HG03442 (cell line): ENCODE measurements at regions not wholly inside any gene's neighbourhood (a gene's known extent, or its start where the extent isn't known, plus 50 kb on each side); places are given as distances from the start of the nearest gene placed in this dataset.

Experiments used
- ATAC-seq: cut with Tn5 transposase; IDR thresholded peaks from one replicate; pipeline ENCODE4 v1.9.1; 2021; ENCODE audit warnings: mild to moderate bottlenecking, moderate library complexity; ENCODE audit not compliant: unreplicated experiment

DNA sequence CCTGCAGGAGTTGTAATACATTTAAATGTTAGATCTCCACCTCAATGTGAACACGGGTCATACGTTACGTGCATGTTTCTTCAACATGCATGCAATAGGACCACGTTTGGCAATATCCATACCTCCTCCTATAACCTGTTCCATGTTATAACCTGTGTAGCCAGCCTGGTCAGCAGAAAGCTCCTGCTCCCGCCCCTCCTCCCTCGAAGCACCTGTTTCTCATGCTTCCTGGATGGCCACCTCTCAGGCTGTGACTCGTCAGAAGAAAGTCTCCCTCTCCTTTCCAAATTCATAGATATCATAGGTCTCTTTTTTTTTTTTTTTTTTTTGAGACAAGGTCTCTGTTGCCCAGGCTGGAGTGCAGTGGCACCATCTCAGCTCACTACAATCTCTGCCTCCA is 96.5 kb downstream of the HMX1 start:
- ATAC-seq: no peak

DNA sequence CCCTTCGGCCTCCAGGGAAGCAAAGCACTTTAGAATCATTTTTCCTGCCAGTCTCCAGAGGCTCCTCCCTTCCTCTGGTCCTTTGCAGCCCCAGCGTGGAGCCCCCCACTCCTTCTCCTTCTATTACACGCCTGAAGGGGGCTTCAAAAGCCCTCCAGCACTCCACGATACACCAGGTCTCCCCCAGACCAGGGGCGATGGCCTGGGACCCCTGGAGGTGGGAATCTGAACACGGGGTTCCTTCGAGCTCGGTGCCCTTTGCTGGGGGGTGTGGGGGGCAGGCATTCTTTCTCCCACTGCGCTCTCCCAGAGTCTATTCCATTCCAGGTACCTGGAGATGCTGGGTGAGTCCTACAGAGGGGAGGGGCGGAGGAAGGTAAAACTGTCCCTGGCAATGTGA is 97.6 kb downstream of the HMX1 start:
- ATAC-seq: no peak

DNA sequence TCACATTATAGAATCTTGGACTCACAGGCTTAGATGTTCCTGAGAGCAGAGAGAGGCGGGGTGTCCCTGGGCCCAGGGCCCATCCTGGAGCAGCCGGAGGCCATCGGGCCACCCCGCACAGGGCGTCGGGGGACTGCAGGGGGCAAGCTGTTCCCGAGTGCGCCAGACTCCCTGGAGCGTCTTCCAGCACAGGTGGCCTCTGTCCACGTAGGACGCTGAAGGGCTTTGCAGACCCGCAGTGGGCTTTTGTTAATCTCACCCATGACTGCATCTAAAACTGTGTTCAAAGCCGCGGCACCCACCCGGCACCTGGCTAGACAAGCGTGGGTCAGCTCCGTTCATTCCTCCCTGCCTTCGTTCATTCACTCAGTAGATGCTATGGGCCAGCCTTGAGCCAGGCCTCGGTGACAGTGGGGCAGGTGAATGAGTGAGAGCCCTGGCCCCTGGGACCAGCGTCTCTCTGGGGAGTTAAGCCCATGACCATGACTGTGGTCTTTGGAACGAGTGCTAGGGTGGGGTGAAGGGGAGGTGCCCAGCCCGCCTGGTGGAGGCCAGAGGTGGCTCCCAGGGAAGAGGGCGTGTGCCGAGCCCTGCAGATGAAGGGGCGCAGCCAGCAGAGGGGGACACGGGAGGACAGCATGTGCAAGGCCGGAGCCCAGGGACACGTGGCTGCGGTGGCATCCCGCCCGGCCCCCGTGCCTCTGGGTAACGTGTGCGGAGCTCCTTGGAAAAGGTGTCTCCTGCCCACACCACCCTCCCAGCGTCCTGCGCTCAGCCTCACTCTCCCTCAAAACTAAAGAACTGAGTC is 98.3 kb downstream of the HMX1 start:
- ATAC-seq: no peak

DNA sequence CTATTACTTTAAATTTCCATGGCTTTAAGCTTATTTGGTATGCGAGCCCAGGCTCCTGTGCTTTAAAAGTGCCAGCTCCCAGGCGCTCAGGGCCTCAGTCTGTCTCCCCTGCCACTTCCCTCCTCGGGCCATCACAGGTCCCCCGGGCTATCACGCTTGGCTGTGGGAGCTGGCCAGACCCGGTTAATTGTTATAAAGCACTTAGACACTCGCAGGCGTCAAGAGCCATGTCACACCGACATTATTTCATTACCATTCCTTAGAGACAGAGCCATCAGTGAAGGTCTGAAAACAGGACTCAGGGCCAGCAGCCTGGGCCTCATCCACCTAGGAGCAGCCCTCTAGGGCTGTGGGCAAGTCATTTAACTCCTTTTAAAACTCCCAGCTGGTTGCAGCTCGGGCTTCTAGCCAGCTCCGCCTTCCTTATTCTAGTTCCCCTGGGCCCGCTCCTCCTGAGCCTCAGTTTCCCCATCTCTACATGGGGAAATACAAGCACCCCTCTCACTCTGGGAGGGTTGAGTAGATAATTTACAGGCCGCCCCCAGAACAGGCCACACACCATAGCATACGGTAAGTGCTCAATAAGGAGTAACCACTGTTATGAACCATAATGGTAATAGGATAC is 99.0 kb downstream of the HMX1 start:
- ATAC-seq: no peak

DNA sequence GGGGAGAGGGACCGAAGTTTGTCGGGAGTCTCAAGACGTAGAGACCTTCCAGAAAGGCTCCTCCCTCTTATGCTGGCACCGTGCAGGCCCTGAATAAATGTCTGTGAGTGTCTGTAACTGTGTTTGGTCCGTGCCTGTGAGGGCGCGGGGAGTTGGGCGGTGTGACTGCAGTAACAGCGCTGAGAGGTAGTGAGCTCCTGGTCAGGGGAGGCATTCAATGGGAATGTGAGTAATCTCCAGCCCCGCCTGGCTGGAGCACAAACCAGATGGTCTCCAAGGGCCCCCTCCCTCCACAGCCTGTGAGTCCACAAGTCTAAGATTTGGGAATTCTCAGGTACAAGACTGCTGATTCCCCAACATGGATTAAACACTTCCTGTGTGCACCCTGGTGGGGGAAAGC is 100.0 kb downstream of the HMX1 start:
- ATAC-seq: no peak

DNA sequence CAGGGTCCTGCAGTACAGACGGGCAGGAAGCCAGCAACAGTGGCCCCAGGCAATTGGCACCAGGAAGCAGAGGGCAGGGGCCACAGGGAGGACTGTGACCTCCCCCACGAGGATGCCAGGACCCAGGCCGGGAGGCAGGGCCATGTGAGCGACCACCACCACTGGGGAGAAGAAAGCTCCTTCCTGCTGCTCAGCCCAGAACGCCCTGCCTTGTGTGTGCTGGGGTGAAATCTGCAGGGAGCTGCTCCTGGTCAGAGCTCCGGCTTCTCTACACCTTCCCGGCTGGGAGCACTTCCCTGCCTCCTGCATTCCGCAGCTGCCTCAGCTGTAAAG is 100.4 kb downstream of the HMX1 start:
- ATAC-seq: no peak

DNA sequence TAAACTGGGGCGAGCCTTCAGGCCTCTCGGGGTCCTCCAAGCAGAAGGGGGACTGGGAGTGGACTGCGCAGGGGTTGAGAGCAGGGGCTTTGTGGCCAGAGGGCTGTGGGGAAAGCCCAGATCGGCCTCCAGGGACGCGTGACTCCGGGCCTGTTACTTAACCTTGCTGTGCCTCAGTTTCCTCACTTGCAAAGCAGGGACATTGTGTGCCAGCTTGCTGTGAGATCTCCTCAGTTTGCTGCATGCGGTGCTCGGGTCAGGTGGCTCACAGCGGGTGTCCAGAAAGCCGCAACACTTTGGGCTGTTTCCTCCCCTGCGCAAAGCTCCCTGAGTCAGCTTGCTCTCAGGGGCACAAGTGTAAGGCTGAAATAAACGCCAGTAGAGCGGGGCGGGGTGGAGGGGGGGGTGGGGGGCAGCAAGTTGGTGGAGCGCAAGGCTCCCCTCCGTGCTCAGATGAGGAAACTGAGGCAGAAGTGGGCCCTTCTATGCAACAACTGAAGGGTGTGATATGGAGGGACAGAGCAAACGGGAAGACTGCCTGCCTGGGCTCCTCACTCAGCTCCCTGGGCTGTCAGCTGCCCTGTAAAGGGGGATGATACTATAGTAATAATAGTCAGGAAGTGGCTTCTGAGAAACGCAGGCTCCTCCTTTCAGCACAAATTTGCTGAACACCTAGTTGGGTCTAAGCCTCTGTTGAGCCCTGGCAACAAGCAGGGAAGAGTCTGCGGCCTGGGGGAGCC is 101.0 kb downstream of the HMX1 start:
- no peak for ATAC-seq

DNA sequence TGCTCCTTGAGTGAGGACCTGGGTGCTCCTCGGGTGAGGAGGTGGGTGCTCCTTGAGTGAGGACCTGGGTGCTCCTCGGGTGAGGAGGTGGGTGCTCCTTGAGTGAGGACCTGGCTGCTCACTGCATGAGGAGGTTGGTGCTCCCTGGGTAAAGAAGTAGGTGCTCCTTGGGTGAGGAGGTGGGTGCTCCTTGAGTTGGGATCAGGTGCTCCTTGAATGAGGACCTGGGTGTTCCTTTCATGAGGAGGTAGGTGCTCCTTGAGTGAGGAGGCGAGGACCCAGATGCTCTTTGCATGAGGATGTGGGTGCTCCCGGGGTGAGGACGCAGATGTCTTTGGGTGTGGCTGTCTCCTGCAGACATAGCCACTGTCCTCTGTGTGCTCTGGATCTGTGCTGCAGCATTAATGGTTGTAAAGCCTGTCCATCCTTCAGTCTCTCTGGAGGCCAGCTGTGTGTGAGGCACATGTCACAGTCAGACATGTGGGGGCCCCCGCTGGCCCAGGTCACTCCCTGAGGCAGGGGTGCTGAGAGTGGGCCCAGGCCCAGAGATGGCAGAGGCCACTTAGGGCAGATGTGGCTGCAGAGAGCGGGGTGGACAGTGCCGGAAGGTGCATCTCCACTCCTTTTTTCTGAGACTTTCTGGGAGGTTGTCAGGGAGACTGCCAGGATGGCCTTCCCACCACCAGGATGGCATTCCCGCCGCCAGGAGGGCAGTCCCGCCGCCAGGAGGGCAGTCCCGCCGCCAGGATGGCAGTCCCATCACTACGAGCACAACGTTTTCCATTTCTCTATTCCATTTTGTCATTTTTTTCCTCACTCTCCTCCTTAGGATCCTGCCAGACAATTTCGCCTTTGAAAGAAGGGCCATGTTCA is 101.8 kb downstream of the HMX1 start:
- ATAC-seq: no peak

DNA sequence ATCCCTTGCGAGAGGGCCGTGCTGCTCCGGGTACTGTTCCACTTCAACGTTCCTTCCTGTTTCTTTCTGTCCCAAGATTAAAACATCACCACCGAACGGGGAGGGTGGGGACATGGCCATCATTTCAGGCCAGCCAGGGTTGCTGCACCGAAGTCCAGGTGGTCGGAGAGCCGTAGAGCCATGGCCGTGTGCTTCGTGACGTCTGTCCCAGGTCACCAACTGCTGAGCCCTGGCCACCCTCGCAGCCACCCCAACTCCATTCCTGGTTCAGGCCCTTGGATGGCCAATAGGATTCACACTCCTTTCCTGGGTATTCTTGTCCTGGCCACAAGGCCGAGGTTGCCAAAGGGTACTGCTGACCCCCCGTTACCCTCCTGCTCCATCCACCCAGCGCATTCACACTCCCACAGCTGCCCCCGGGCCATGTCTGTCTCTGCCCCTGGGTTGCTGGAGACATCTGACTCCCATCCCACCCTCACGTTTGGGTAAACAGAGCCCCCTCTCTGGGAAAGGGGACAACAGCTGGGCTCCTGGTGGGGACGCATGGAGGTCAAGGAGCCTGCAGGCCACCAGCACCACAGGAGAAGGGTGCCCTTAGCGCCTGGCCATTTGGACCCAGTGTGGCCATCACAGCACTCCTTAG is 103.2 kb downstream of the HMX1 start:
- no peak for ATAC-seq

DNA sequence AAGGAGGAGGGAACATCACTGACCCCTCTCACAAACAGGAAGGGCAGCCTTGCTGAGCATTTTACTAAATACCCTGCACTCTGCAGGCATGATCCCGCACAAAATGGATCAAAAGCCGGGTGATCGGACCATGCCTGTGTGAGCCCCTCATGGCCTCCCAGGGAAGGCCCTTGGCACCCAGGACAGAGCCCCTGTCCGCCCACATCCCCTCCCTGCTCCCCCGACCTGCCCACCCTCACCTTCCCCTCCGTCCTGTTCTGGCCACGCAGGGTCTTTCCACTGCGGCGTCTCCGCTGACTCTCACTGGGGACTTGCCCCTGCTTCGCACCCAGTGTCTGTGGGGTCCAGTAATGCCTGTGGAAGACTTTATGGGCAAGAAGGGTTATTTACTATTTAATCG is 105.0 kb downstream of the HMX1 start:
- ATAC-seq: no peak

DNA sequence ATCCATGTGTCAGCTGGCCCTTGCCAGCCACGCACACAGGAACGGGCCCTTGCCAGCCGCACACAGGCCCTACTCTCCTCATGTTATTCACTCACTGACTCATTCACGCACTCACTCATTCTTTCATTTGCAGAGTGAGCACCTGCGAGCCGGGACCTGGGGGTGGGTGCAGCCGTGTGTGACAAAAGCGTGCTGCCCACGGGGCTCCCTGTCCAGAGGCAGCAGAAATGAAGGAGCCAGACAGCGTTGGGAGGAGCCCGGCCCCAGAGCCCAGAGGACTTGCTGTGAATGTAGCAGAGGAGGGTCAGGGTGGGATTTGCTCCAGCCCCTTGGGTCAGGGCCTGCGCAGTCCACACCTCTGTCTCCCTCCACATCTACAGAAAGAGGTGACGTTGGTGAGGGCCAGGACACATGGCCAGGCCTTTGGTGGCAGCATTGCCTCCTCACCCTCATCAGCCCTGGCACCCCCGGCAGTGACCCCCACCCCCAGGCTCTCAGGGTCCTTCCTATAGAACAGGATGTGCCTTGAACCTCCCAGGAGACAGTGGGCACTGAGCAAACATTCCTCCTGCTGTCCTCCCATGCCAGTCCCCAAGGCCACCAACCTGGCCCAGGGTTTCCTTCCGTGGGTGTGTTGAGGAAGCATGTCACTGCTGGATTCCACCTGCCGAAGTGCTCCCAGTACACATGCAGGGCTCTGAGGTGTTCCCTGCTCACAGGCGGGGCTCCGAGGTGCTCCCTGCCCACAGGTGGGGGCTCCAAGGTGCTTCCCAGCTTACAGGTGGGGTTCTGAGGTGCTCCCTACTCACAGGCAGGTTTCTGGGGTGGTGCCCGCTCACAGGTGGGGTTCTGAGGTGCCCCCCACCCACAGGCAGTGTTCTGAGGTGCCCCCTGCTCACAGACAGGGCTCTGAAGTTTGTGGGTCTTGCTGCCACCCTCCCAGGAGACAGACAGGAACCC is 105.7 kb downstream of the HMX1 start:
- no peak for ATAC-seq

DNA sequence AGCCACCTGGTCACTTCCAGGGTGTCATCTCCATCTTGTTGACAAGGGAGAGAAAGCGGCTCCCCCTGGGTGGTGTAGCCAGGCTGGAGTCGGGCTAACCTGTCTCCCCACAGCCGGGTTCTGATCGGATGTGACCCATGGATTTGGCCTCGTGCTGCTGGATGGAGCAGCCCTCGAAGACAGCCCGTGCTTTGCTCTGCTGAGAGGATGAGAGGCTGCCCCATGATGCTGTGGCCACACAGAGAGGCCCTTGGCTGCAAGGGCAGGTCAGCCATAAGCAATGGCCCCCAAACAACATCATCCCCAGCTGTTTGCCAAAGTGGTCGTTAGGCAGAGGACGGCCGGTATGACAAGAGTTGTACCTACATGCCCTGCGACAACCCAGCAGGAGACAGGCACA is 106.6 kb downstream of the HMX1 start:
- no peak for ATAC-seq

DNA sequence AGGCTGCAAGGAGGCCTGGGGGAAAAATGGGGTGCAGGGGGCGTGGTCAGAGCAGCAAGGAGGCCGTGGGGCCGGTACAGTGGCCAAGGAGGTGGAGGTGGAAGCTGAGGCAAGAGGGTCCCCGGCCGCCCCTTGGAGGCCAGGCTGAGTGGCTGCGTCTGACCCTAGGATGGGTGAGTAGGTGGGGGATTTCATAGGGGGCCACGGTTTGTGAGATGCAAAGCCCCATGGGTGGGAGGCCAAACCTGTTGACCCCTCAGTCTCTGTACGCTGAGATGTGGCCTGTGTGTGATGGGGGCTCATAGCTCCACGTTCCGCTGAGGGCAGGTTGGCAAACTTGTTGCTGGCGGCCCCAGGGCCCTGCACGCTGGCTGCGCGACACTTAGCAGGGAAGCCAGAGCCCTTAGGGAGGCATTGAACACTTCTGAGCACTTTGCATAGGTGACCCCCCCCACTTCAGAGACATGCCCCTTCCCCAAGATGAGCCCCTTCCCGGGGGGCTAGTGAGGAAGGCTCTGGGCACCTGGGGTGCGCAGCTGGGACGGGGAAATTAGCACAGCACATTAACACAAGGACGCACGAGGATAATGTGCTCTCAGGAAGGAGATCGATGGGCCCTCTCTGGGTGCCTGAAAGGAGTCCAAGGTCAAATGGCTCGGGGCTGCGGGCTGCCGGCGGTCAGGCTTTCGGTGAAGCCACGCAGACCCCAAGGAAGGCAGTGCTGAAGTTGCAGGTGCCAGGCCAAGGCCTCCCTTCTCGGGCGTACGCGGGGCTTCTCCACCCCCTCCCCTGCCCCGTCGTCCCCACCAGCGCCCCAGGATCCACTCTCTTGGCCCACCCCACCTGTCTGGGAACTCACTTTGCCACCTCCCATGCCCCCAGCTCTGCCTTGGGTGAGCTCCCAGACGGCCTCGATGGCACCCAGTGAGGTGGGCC is 107.4 kb downstream of the HMX1 start:
- ATAC-seq: no peak

DNA sequence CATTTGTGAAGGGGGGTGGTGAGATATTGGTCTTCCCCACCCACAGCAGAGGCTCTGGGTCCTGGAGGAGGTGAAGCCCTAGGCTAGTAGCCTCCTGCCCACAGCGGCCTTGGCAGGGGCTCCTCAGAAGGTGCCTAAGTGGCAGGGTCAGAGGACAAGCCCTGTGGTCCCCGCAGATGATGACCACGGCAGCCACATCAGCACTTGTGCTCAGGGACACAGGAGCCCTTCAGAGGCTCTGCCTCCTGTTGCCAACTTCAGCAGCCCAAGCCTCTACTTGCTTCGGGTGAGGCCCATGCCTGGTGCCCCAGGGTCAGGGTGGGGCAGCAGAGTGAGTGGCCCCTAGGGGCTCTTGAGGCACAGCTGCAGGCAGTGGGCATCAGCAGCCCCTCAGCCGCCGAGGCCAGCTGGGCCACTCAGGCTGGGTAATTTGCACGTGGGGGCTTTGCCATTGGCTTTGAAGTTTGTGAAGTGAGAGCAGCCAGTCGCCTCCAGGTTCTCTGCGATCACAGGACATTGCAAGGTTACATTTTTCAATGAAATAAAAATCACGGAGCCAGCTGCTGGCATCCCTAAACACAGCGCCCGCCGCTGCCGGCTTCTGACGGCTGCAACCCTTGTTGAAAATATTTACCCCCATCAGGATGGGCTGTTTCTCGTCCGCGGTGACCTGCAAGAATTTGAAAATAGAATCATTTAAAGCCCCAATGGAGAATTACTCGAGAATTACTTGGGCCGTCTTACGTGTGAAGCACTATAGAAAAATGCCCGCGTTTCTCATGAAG is 108.5 kb downstream of the HMX1 start:
- no peak for ATAC-seq

DNA sequence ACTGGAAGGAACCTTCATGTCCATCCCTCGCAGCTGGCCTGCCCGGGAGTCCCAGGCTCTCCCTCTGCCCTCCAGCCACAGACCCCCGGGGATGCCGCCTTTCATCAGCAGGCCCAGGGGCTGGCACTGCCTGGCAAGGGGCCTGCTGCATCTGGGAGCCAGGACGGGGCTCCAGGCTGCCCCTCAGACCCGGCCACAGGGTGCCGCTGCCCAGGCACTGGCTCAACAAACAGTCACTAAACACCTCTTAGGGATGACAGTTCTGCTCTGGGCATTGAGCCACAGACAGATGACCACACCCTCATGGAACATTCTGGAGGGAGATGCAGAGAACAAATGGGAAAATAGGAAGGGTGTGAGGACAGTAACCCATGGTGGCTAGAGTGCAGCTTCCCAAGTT is 109.3 kb downstream of the HMX1 start:
- ATAC-seq: no peak

DNA sequence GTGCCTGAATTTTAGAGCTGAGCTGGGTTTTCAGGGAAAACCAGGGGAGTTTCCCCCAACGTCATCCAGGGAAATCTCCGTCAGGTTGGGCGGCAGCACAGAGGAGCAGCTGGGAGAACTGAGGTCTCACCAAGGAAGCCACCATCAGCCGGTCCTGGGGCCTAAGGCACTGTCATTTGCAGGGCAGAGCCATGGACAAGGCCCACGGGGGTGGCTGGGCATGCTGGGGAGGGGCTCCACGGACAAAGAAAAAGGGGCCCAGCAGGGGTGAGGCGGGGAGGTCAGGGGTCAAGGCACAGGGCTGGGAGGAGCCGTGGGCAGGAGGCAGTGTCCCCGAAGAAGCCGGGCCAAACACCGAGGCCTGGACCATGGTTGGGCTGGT is 109.8 kb downstream of the HMX1 start:
- ATAC-seq: no peak

DNA sequence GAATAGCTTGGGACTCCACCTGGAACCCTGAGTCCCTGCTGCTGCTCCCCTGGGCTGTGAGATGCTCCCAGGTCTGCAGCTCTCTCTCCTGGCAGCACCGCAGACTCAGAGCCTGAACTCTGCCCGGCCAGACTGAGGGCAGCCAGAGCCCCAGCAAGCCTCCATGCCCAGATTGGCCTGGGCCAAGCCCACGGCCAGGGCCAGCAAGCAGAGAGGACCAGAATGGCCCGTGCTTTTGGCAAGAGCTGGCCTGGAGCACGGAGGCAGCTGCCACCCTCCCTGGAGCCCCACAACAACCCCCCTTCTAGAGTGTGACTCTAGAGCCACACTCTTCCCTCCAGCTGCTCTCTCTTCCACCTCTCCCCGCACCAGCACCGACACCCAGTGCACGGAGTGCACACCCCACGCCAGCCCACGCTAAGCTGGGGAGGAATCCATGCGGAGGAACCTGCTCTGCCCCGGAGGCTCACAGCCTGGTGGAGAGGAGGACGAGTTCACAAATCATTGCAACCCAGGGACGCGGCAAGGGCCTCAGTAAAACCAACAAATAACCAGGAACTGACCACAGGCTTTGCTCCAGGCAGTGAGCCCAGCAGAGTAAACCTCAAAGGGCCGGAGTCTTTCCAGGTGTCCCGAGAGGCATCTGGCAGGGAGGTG is 110.3 kb downstream of the HMX1 start:
- ATAC-seq: no peak
